RWPE1 (cell line): ENCODE measurements at regions not wholly inside any gene's neighbourhood (a gene's known extent, or its start where the extent isn't known, plus 50 kb on each side); places are given as distances from the start of the nearest gene placed in this dataset.
A peak's percentile ranks its signal among the peaks of the same experiment; 100 is the strongest.

ENCODE experiments used
- CTCF ChIA-PET: fragments of 350-600 bp; sonication (Branson Sonifier 250); formaldehyde crosslinking; extraction: SDS; loops from one replicate; lab custom pipeline; 2021; lab: Yijun Ruan, JAX
- POLR2A ChIA-PET: fragments of 400-600 bp; formaldehyde crosslinking; extraction: SDS; loops from one replicate; lab custom pipeline; 2020; ENCODE audit warnings: antibody characterized with exemption; ENCODE audit not compliant: low non-redundant PET; lab: Yijun Ruan, JAX
- DNase-seq: peaks from one replicate; pipeline ENCODE4 v3.0.0; 2012; ENCODE audit warnings: low spot score
- H3K27ac ChIP-seq: fragments of 450-650 bp; 2 replicates; pipeline ENCODE4 v1.5.1; 2017
- CTCF ChIP-seq: fragments of 450-650 bp; conservative IDR thresholded peaks from 2 replicates; pipeline ENCODE4 v1.5.1; 2017; ENCODE audit warnings: low read depth, mild to moderate bottlenecking

DNA sequence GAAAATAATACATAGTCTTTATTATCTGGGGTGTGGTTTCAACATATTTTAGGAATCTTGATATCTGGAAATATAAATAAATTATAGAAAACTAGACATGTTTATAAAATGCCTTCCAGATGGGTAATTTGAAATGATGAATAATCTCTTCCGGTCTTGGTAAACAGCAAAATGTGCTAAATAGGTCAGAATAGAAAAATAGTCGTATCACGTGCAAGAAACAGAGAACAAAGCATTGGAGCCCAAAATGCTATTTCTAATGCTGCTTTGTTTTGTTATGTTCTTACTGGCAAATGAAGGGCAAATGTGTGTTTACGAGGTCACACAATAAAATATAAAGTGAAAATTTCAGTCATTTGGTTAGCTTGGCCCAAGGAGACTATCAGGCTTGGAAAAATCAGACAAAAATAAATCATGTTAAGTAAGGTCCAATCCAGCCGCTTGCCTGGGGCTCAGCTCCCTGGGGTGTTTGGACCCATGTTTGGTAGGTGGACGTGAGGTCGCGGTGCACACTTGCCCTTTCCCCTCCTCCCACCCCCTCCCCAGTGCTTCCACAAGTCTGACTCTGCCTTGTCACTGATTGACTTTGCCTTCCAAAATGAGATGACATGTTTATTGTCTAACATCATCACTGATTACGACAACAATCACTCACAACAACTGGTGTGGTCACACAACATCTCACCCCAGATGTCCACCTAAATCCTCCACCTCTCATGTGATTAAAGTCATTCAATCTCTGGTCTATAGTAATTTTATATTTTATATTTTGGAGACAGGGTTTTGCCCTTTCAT lies 56.0 kb downstream of the RIN2 start:
- no peak for DNase-seq
- peak overlapping the region; percentile 65 for H3K27ac ChIP-seq
- POLR2A ChIA-PET: no interaction called here
- CTCF ChIA-PET: no interaction called here
- no peak for TF ChIP-seq CTCF

DNA sequence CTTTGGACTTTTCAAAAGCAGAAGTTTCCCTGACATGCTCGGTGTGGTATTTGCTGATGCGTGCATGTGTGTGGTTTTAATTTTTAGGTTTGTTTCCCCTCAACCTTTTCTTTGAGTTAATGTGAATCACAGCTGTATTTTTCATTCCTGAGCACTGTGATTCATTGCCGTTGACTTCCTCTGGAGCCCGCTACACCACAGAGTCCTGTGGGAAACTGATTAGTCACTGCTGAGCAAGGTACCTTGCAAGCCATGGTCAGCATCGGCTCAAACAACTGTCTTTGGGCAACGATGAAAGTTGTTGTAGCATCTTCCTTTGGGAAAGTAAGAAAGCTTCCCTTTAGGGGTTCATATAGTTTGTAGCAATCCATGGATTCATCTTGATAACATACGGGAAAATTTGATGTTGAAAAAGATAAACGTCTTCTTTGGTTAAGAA lies 57.5 kb downstream of the RIN2 start:
- no peak overlapping the region; the same call in 1 of the 2 replicates for H3K27ac ChIP-seq
- POLR2A ChIA-PET: no interaction called here

DNA sequence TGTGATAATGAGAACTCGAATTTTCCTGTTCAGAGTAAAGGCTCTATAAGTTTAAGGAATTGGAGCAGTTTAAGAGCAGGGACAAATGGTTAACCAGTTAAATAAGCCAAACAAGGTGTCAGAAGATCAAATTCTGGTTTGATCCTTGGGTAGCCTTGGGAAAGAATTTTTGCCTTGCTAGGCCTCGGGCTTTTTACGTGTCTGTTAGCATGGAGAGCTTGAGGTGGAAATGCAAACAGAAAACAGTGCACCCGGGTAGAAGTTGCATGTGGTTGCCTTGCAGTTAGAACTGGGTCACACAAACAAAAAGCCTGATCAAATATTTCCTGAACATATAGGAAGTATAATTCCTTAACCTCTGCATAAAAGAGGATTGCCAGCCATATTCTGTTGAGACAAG lies 58.3 kb downstream of the RIN2 start:
- no peak overlapping the region for H3K27ac ChIP-seq
- no peak for DNase-seq
- ChIA-PET CTCF (no interaction called here), POLR2A (no interaction called here)
- no peak for TF ChIP-seq CTCF

More for the DNA sequence above, 57.5 kb downstream of the RIN2 start:
- DNase-seq: peak; percentile 93
- TF ChIP-seq CTCF: peak; percentile 43; the same call in 1 of the 2 replicates
- CTCF ChIA-PET: interaction anchor here (0.6 to 1.0 kb wide), 6 partner anchors 12 to 825 kb away, joined by 3 to 4 read pairs (median 3); no protein-coding TSS in a partner anchor

- CTCF ChIA-PET: interaction anchor here (0.6 kb wide), 1 partner anchor 1304 kb away, joined by 3 read pairs; no protein-coding TSS in a partner anchor
Measured at GRCh38 chr20:19817017-19817416, 59.0 kb downstream of the RIN2 start.

DNA sequence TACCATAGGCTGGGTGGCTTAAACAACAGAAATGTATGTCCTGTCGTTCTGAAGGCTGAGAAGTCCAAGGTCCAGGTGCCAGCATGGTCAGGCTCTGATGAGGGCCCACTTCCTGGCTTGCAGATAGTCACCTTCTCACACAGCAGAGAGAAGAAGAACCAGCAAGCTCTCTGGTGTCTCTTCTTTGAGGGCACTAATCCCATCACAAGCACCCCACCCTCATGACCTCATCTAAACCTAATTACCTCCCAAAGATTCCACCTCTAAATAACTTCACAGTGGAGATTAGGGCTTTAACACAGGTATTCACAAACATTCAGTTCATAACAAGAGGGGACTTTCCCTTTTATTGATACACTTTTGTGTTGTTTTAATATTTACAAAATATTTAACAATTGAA lies 61.1 kb downstream of the RIN2 start:
- DNase-seq: no peak
- H3K27ac ChIP-seq: no peak overlapping the region
- CTCF ChIA-PET: no interaction called here
- POLR2A ChIA-PET: no interaction called here
- TF ChIP-seq CTCF: no peak

More at GRCh38 chr20:19817017-19817416, 59.0 kb downstream of the RIN2 start:
- H3K27ac ChIP-seq: peak overlapping the region; percentile 59; the same call in 1 of the 2 replicates
- peak; percentile 79 for DNase-seq
- POLR2A ChIA-PET: no interaction called here
- TF ChIP-seq CTCF: no peak

DNA sequence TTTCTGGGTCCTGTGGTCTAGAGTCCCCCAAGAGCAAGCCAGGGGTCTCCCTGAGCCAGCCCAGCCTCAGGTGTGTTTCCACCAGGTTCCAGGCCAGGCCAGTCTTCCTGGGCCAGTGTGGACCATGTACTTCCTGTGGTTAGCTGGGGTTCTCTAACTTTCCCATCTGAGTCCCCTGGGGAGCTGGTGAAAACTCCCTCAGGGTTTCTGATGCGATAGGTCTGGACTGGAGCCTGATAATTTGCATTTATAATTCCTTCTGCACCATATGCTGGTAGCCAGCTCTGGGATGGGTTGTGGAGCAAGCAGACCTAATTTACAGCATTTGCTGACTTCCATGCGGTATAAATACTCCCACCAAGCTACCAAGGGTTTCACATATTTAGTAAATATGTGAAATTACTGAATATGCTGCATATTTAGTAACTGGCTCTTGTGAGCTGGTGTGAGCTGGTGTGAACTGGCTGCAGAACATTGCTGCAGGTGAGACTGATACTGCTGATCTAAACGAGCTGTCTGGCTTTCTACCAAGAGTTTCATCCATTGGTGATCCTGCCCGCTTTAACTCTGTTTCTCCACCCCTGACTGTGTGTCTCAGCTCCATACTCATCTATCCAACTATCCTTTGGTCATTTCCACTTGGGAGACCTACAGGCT lies 62.6 kb downstream of the RIN2 start:
- H3K27ac ChIP-seq: peak overlapping the region; percentile 41; the same call in 1 of the 2 replicates
- DNase-seq: no peak
- POLR2A ChIA-PET: no interaction called here
- no peak for TF ChIP-seq CTCF
- CTCF ChIA-PET: no interaction called here
